ENCODE measurements at regions not wholly inside any gene's neighbourhood (a gene's known extent, or its start where the extent isn't known, plus 50 kb on each side); places are given as distances from the start of the nearest gene placed in this dataset.

- TF ChIP-seq CTCF (IDR thresholded peaks at IDR 0.05; ENCODE audit: poor library complexity) (no peak), EZH2 (IDR thresholded peaks at IDR 0.05; ENCODE audit: borderline replicate concordance) (no peak), EZH2phosphoT487 (IDR thresholded peaks at IDR 0.05; ENCODE audit: low read depth, severe bottlenecking, unreplicated experiment) (no peak)
Measured at GRCh38 chr4:151968643-151969042, 207.8 kb upstream of the GATB start.

Data from hepatocyte (in vitro differentiated cells).